ENCODE measurements at regions not wholly inside any gene's neighbourhood (a gene's known extent, or its start where the extent isn't known, plus 50 kb on each side); places are given as distances from the start of the nearest gene placed in this dataset.

GRCh38 chr7:110119883-110120581 lies 970.9 kb upstream of the LRRN3 start:
- Mint-ChIP-seq H3K27me3 (ENCODE audit: low read depth) (no peaks in the 10 kb centered on the region), H3K9me3 (peaks cover 41% of the 10 kb centered on the region)

GRCh38 chr7:110129159-110129558 lies 961.8 kb upstream of the LRRN3 start:
- no peak for DNase-seq (ENCODE audit: low spot score in 2 of 2, unreplicated experiment in 2 of 2)
- Mint-ChIP-seq H3K4me1 (peaks cover 4% of the 10 kb centered on the region), H3K27ac (no peak overlapping the region), H3K9me3 (peaks cover 17% of the 10 kb centered on the region), H3K4me3 (no peak overlapping the region), H3K27me3 (ENCODE audit: low read depth) (no peaks in the 10 kb centered on the region), H3K36me3 (peaks cover 4% of the 10 kb centered on the region)
- TF ChIP-seq CTCF (IDR thresholded peaks at IDR 0.05; ENCODE audit: unreplicated experiment), result no peak

More at GRCh38 chr7:110119883-110120581, 970.9 kb upstream of the LRRN3 start:
- H3K27ac Mint-ChIP-seq, result no peak overlapping the region
- H3K4me1 Mint-ChIP-seq, result peaks cover 5% of the 10 kb centered on the region
- no peak overlapping the region for H3K4me3 Mint-ChIP-seq
- H3K36me3 Mint-ChIP-seq, result peaks cover 15% of the 10 kb centered on the region
- DNase-seq (ENCODE audit: low spot score in 2 of 2, unreplicated experiment in 2 of 2), result no peak
- TF ChIP-seq CTCF (IDR thresholded peaks at IDR 0.05; ENCODE audit: unreplicated experiment), result no peak

GRCh38 chr7:110130669-110131068 lies 960.3 kb upstream of the LRRN3 start:
- Mint-ChIP-seq H3K4me3 (no peak overlapping the region), H3K27me3 (ENCODE audit: low read depth) (no peaks in the 10 kb centered on the region), H3K4me1 (peaks cover 6% of the 10 kb centered on the region), H3K36me3 (no peaks in the 10 kb centered on the region), H3K27ac (no peak overlapping the region), H3K9me3 (peaks cover 2% of the 10 kb centered on the region)
- TF ChIP-seq CTCF (IDR thresholded peaks at IDR 0.05; ENCODE audit: unreplicated experiment), result no peak
- DNase-seq (ENCODE audit: low spot score in 2 of 2, unreplicated experiment in 2 of 2), result no peak

GRCh38 chr7:110131344-110131743 lies 959.6 kb upstream of the LRRN3 start:
- Mint-ChIP-seq H3K27me3 (ENCODE audit: low read depth) (no peaks in the 10 kb centered on the region), H3K27ac (no peak overlapping the region), H3K9me3 (no peaks in the 10 kb centered on the region), H3K36me3 (no peaks in the 10 kb centered on the region), H3K4me1 (peaks cover 6% of the 10 kb centered on the region), H3K4me3 (no peak overlapping the region)
- TF ChIP-seq CTCF (IDR thresholded peaks at IDR 0.05; ENCODE audit: unreplicated experiment), result no peak
- no peak for DNase-seq (ENCODE audit: low spot score in 2 of 2, unreplicated experiment in 2 of 2)

- no peak for DNase-seq (ENCODE audit: low spot score in 2 of 2, unreplicated experiment in 2 of 2)
- H3K9me3 Mint-ChIP-seq, result peaks cover 10% of the 10 kb centered on the region
- H3K27ac Mint-ChIP-seq, result no peak overlapping the region
- no peak overlapping the region for H3K4me3 Mint-ChIP-seq
- no peak for TF ChIP-seq CTCF (IDR thresholded peaks at IDR 0.05; ENCODE audit: unreplicated experiment)
- H3K36me3 Mint-ChIP-seq, result no peaks in the 10 kb centered on the region
- peaks cover 9% of the 10 kb centered on the region for H3K4me1 Mint-ChIP-seq
- no peaks in the 10 kb centered on the region for H3K27me3 Mint-ChIP-seq (ENCODE audit: low read depth)
Observed at GRCh38 chr7:110139056-110139455, 951.9 kb upstream of the LRRN3 start.

Measured in mesothelial cell of epicardium (in vitro differentiated cells).